Ascending aorta (tissue), 2 donors: ENCODE measurements at regions not wholly inside any gene's neighbourhood (a gene's known extent, or its start where the extent isn't known, plus 50 kb on each side); places are given as distances from the start of the nearest gene placed in this dataset.
A peak's percentile ranks its signal among the peaks of the same experiment; 100 is the strongest.

Experiments used
- DNase-seq, 2 donors: peaks; one replicate each; pipeline ENCODE4 v3.0.0-alpha.2; 2019; ENCODE audit warnings: low spot score in 2 of 2
- H3K27ac ChIP-seq, 2 donors: fragments of 200-600 bp; sonication (generic); one replicate each; pipeline ENCODE4 v1.5.1; 2016 to 2017; ENCODE audit warnings: mild to moderate bottlenecking in 1 of 2
- H3K27me3 ChIP-seq: fragments of 200-600 bp; sonication (generic); one replicate; pipeline ENCODE4 v1.5.1; 2017
- H3K36me3 ChIP-seq, 2 donors: fragments of 200-600 bp; sonication (generic); one replicate each; pipeline ENCODE4 v1.5.1; 2016
- H3K4me1 ChIP-seq, 2 donors: fragments of 200-600 bp; sonication (generic); one replicate each; pipeline ENCODE4 v1.5.1; 2016 to 2017; ENCODE audit warnings: mild to moderate bottlenecking in 1 of 2
- H3K4me3 ChIP-seq, 2 donors: fragments of 200-600 bp; sonication (generic); one replicate each; pipeline ENCODE4 v1.5.1; 2016 to 2017; ENCODE audit warnings: mild to moderate bottlenecking in 1 of 2
- H3K9me3 ChIP-seq, 2 donors: fragments of 200-600 bp; sonication (generic); one replicate each; pipeline ENCODE4 v1.5.1; 2016
- CTCF ChIP-seq, 3 experiments: fragments of 200-600 bp in 2 of 3; fragments of 450-650 bp in 1 of 3; sonication (generic) in 2 of 3; IDR thresholded peaks; one replicate each; pipeline ENCODE4 v1.5.1; 2016 to 2019; ENCODE audit warnings: antibody characterized with exemption in 3 of 3, mild to moderate bottlenecking in 1 of 3, moderate library complexity in 1 of 3
- intact Hi-C: fragments of 100-400 bp; cut with DNase I; formaldehyde crosslinking; loops from one replicate; pipeline ENCODE4 v1.15.1; 2023

GRCh38 chr20:50338479-50339391 lies 148.1 kb downstream of the CEBPB start:
- H3K27me3 ChIP-seq: no peaks in the 10 kb centered on the region
- no peak for TF ChIP-seq CTCF (IDR thresholded peaks at IDR 0.05)
- intact Hi-C loops: no loop called here
- H3K27ac ChIP-seq: peak overlapping the region in 1 of 2 donors; percentile 28
- DNase-seq: no peak
- H3K9me3 ChIP-seq: no peaks in the 10 kb centered on the region
- no peaks in the 10 kb centered on the region for H3K4me1 ChIP-seq
- H3K4me3 ChIP-seq: no peak overlapping the region
- no peaks in the 10 kb centered on the region for H3K36me3 ChIP-seq

- Histone ChIP-seq H3K36me3 (no peaks in the 10 kb centered on the region), H3K27ac (peak overlapping the region in 1 of 2 donors; percentile 28), H3K4me3 (no peak overlapping the region), H3K27me3 (no peaks in the 10 kb centered on the region), H3K9me3 (no peaks in the 10 kb centered on the region), H3K4me1 (no peaks in the 10 kb centered on the region)
- intact Hi-C loops: no loop called here
- no peak for DNase-seq
- no peak for TF ChIP-seq CTCF (IDR thresholded peaks at IDR 0.05)
Observed at GRCh38 chr20:50339466-50339901, 148.9 kb downstream of the CEBPB start.

GRCh38 chr20:50340541-50340940 lies 149.9 kb downstream of the CEBPB start:
- no peak for TF ChIP-seq CTCF (IDR thresholded peaks at IDR 0.05)
- intact Hi-C loops: no loop called here

GRCh38 chr20:50341050-50341449 lies 150.4 kb downstream of the CEBPB start:
- intact Hi-C loops: no loop called here
- Histone ChIP-seq H3K36me3 (no peaks in the 10 kb centered on the region), H3K4me3 (no peak overlapping the region), H3K4me1 (peaks cover 0 to 7% of the 10 kb centered on the region in 2 donors), H3K9me3 (no peaks in the 10 kb centered on the region), H3K27me3 (no peaks in the 10 kb centered on the region), H3K27ac (no peak overlapping the region)
- no peak for DNase-seq
- TF ChIP-seq CTCF (IDR thresholded peaks at IDR 0.05): no peak

More at GRCh38 chr20:50340541-50340940, 149.9 kb downstream of the CEBPB start:
- H3K36me3 ChIP-seq: no peaks in the 10 kb centered on the region
- DNase-seq: no peak
- peaks cover 0 to 2% of the 10 kb centered on the region in 2 donors for H3K4me1 ChIP-seq
- no peaks in the 10 kb centered on the region for H3K9me3 ChIP-seq
- H3K4me3 ChIP-seq: no peak overlapping the region
- no peaks in the 10 kb centered on the region for H3K27me3 ChIP-seq
- H3K27ac ChIP-seq: no peak overlapping the region

- Histone ChIP-seq H3K27me3 (no peaks in the 10 kb centered on the region), H3K4me3 (no peak overlapping the region), H3K9me3 (no peaks in the 10 kb centered on the region), H3K27ac (no peak overlapping the region), H3K36me3 (no peaks in the 10 kb centered on the region), H3K4me1 (peaks cover 0 to 16% of the 10 kb centered on the region in 2 donors)
- intact Hi-C loops: no loop called here
- no peak for TF ChIP-seq CTCF (IDR thresholded peaks at IDR 0.05)
- DNase-seq: no peak
Observed at GRCh38 chr20:50341880-50342637, 151.4 kb downstream of the CEBPB start.
